DOHH2 (cell line): ENCODE measurements at regions not wholly inside any gene's neighbourhood (a gene's known extent, or its start where the extent isn't known, plus 50 kb on each side); places are given as distances from the start of the nearest gene placed in this dataset.
A peak's percentile ranks its signal among the peaks of the same experiment; 100 is the strongest.

Experiments
- H3F3A ChIP-seq: fragments of 200-600 bp; sonication (generic), shearing (Covaris generic); 2 replicates; pipeline ENCODE4 v1.6.0; 2016; ENCODE audit warnings: antibody characterized with exemption, mild to moderate bottlenecking; ENCODE audit not compliant: control insufficient read depth, insufficient read depth
- H3K27ac ChIP-seq: fragments of 200-600 bp; sonication (generic); 2 replicates; pipeline ENCODE4 v1.5.1; 2014; ENCODE audit warnings: low read depth, mild to moderate bottlenecking, low read length, moderate library complexity
- H3K27me3 ChIP-seq: fragments of 200-600 bp; sonication (generic); 2 replicates; pipeline ENCODE4 v1.6.1; 2014; ENCODE audit warnings: mild to moderate bottlenecking, low read length, mixed read lengths; ENCODE audit not compliant: control insufficient read depth
- H3K36me3 ChIP-seq: fragments of 200-600 bp; sonication (generic); 2 replicates; pipeline ENCODE4 v1.6.1; 2014; ENCODE audit warnings: mild to moderate bottlenecking, low read length, moderate library complexity, mixed read lengths; ENCODE audit not compliant: control insufficient read depth
- H3K4me1 ChIP-seq: fragments of 200-600 bp; sonication (generic); 2 replicates; pipeline ENCODE4 v1.6.1; 2014; ENCODE audit warnings: mild to moderate bottlenecking, low read length, mixed read lengths; ENCODE audit not compliant: control insufficient read depth
- H3K4me2 ChIP-seq: fragments of 200-600 bp; sonication (generic); 2 replicates; pipeline ENCODE4 v1.6.0; 2014; ENCODE audit warnings: mild to moderate bottlenecking, low read length, moderate library complexity
- H3K4me3 ChIP-seq: fragments of 200-600 bp; sonication (generic); 2 replicates; pipeline ENCODE4 v1.5.1; 2014; ENCODE audit warnings: mild to moderate bottlenecking, low read length, mixed read lengths
- H3K79me2 ChIP-seq: fragments of 200-600 bp; sonication (generic); 2 replicates; pipeline ENCODE4 v1.6.1; 2014; ENCODE audit warnings: mild to moderate bottlenecking, low read length, mixed read lengths; ENCODE audit not compliant: control insufficient read depth
- H3K9me2 ChIP-seq: fragments of 200-600 bp; sonication (generic); replicated peaks from 2 replicates; pipeline ENCODE4 v1.6.1; 2014; ENCODE audit warnings: mild to moderate bottlenecking, low read length, mixed read lengths; ENCODE audit not compliant: control insufficient read depth
- H3K9me3 ChIP-seq: fragments of 200-600 bp; sonication (generic); 2 replicates; pipeline ENCODE4 v1.6.1; 2014; ENCODE audit warnings: antibody characterized with exemption, low read length, mixed read lengths; ENCODE audit not compliant: control insufficient read depth, insufficient read depth
- H4K20me1 ChIP-seq: fragments of 200-600 bp; sonication (generic); 2 replicates; pipeline ENCODE4 v1.6.0; 2014; ENCODE audit warnings: low read depth, mild to moderate bottlenecking, antibody characterized with exemption, low read length, moderate library complexity; ENCODE audit not compliant: control insufficient read depth, insufficient read depth
- CTCF ChIP-seq: fragments of 200-600 bp; sonication (generic); IDR thresholded peaks from one replicate; pipeline ENCODE4 v1.5.1; 2014; ENCODE audit warnings: antibody characterized with exemption, mild to moderate bottlenecking, low read depth, low read length; ENCODE audit not compliant: poor library complexity, severe bottlenecking
- EZH2phosphoT487 ChIP-seq: fragments of 200-600 bp; sonication (generic); IDR thresholded peaks from 2 replicates; pipeline ENCODE4 v1.6.1; 2017; ENCODE audit warnings: borderline replicate concordance, mild to moderate bottlenecking, antibody characterized with exemption, low read length, moderate library complexity, mixed read lengths

- Histone ChIP-seq H3K9me3 (no peaks in the 10 kb centered on the region), H3K4me2 (no peak overlapping the region), H3F3A (no peaks in the 10 kb centered on the region), H3K27me3 (no peaks in the 10 kb centered on the region), H3K9me2 (no peaks in the 10 kb centered on the region), H3K27ac (no peak overlapping the region), H3K36me3 (no peaks in the 10 kb centered on the region), H3K4me3 (no peak overlapping the region), H4K20me1 (no peaks in the 10 kb centered on the region), H3K4me1 (no peaks in the 10 kb centered on the region), H3K79me2 (no peaks in the 10 kb centered on the region)
- TF ChIP-seq CTCF, result no peak
- no peak for TF ChIP-seq EZH2phosphoT487
These were observed 313.5 kb downstream of the AGTPBP1 start for GRCh38 chr9:85428230-85428629.

GRCh38 chr9:85427772-85428171 is 314.0 kb downstream of the AGTPBP1 start:
- H3K4me3 ChIP-seq, result no peak overlapping the region
- no peaks in the 10 kb centered on the region for H3K9me2 ChIP-seq
- no peak for TF ChIP-seq EZH2phosphoT487
- TF ChIP-seq CTCF, result no peak
- no peaks in the 10 kb centered on the region for H3K4me1 ChIP-seq
- H3K27ac ChIP-seq, result no peak overlapping the region
- H3K27me3 ChIP-seq, result no peaks in the 10 kb centered on the region
- H4K20me1 ChIP-seq, result no peaks in the 10 kb centered on the region
- H3K4me2 ChIP-seq, result no peak overlapping the region
- H3K79me2 ChIP-seq, result no peaks in the 10 kb centered on the region
- H3K36me3 ChIP-seq, result no peaks in the 10 kb centered on the region
- no peaks in the 10 kb centered on the region for H3F3A ChIP-seq
- H3K9me3 ChIP-seq, result no peaks in the 10 kb centered on the region

GRCh38 chr9:85425153-85425611 is 316.6 kb downstream of the AGTPBP1 start:
- Histone ChIP-seq H3K4me1 (no peaks in the 10 kb centered on the region), H3K9me2 (no peaks in the 10 kb centered on the region), H4K20me1 (no peaks in the 10 kb centered on the region), H3F3A (no peaks in the 10 kb centered on the region), H3K4me3 (no peak overlapping the region), H3K27me3 (no peaks in the 10 kb centered on the region), H3K9me3 (no peaks in the 10 kb centered on the region), H3K27ac (no peak overlapping the region), H3K4me2 (no peak overlapping the region), H3K36me3 (no peaks in the 10 kb centered on the region), H3K79me2 (no peaks in the 10 kb centered on the region)
- TF ChIP-seq EZH2phosphoT487, result no peak
- TF ChIP-seq CTCF, result peak; percentile 88

GRCh38 chr9:85423422-85423821 is 318.3 kb downstream of the AGTPBP1 start:
- Histone ChIP-seq H3K79me2 (no peaks in the 10 kb centered on the region), H3K4me1 (no peaks in the 10 kb centered on the region), H3K4me3 (no peak overlapping the region), H3K36me3 (no peaks in the 10 kb centered on the region), H4K20me1 (no peaks in the 10 kb centered on the region), H3F3A (no peaks in the 10 kb centered on the region), H3K9me2 (no peaks in the 10 kb centered on the region), H3K27ac (no peak overlapping the region), H3K27me3 (no peaks in the 10 kb centered on the region), H3K9me3 (no peaks in the 10 kb centered on the region), H3K4me2 (no peak overlapping the region)
- TF ChIP-seq CTCF (no peak), EZH2phosphoT487 (no peak)
